Right lobe of liver (tissue), 4 donors: ENCODE measurements at regions not wholly inside any gene's neighbourhood (a gene's known extent, or its start where the extent isn't known, plus 50 kb on each side); places are given as distances from the start of the nearest gene placed in this dataset.

Source experiments
- CTCF ChIP-seq, 4 donors: fragments of 200-600 bp in 3 of 4; fragments of 450-650 bp in 1 of 4; IDR thresholded peaks; one replicate each; pipeline versions ENCODE4 v1.5.1 to v1.8.0; 2016 to 2022; ENCODE audit warnings: antibody characterized with exemption in 4 of 4, mild to moderate bottlenecking in 2 of 4
- POLR2A ChIP-seq: fragments of 450-650 bp; IDR thresholded peaks from one replicate; pipeline ENCODE4 v1.6.1; 2017; ENCODE audit warnings: antibody characterized with exemption, mild to moderate bottlenecking
- donor health status: DM: no; HTN: no; CAD: no.
- donor health status: DM: no; HTN: no; CAD: no.
- donor health status: DM: no; HTN: yes; CAD: no.

GRCh38 chr11:39586036-39586435, 1873.4 kb downstream of the LRRC4C start:
- TF ChIP-seq CTCF (IDR thresholded peaks at IDR 0.05) = no peak
- TF ChIP-seq POLR2A = no peak
